ELR (cell line): ENCODE measurements at regions not wholly inside any gene's neighbourhood (a gene's known extent, or its start where the extent isn't known, plus 50 kb on each side); places are given as distances from the start of the nearest gene placed in this dataset.
A peak's percentile ranks its signal among the peaks of the same experiment; 100 is the strongest.
"Not testable (repeated sequence)": the region's sequence is repeated elsewhere in the genome, so short reads cannot be mapped to it uniquely, and the experiment has no call there.

Source experiments
- DNase-seq: peaks from one replicate; pipeline ENCODE4 v3.0.0-alpha.2; 2015; ENCODE audit warnings: low read depth

DNA sequence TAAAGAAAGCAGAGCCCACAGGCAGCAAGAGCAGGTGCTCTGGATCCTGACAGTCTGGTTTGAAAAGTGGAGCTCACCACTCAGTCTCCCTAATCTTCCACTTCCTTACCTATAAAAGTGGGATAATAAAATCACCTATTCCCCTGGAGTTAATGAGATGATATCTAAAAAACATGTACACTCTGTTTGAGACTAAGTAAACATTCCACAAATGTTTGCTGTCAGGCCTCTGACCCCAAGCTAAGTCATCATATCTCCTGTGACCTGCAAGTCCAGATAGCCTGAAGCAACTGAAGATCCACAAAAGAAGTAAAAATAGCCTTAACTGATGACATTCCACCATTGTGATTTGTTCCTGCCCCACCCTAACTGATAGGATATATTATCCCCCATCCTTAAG, 1324.5 kb downstream of the XPNPEP1 start:
- peak; percentile 82 for DNase-seq

DNA sequence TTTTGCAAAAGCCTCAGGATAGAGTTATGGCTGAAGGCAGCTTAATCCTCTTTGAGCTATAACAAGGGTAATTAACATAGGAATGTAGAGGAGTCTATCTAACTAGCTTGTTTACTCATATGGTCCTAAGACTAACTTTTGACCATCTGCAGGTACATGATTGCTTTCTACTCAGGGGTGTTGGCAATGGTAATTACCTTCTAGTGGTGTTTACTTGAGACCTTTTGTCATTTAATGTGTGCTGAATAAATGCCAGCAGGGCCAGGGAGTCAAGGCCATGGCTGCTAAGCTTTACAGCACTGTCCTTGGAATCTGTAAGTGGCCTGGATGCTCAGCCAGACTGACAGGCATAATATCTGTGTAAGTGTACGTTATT, 1325.0 kb downstream of the XPNPEP1 start:
- DNase-seq = no peak

DNA sequence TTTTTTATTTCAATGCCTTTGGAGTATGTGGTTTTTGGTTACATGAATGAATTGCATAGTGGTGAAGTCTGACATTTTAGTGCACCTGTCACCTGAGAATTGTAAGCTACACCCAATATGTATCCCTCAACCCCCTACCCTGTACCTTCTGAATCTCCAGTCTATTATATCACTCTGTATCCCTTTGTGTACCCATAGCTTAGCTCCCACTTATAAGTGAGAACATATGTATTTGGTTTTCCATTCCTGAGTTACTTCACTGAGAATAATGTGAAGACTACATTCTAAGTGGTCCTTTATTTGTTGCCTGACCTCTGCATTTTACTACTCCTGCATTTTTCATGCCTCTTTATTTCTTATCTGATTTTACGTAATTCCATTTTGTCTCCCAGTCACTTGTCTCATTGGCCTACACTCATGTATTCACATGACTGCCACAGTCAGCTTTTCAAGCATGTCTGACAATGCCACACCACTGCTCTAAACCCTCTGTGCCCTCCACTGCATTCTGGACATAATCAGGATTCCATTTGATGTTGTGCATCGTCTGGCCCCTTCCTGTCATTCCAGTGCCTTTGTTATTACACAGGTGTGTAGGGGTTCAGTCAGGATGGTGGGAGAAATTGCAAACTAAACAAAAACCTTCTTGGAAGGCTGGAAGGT, 1325.5 kb downstream of the XPNPEP1 start:
- DNase-seq = peak; percentile 58

DNA sequence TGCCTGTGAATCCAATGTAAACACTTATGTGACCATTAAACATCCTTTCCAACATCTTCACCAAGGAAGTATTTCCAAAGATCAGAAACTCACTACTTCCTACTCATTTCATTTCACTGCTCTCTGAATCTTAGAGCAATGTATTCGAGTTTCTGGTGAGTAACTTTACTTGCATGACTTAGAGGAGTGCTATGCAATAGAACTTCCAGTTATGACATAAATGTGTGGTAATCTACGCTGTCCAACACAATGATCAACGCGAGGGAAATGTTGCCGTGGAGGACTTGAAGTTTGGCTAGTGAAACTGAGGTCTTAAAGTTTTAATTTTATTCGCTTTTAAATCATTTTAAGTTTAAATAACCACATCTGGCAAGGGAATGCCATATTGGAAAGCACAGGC, 1326.3 kb downstream of the XPNPEP1 start:
- peak; percentile 91 for DNase-seq

DNA sequence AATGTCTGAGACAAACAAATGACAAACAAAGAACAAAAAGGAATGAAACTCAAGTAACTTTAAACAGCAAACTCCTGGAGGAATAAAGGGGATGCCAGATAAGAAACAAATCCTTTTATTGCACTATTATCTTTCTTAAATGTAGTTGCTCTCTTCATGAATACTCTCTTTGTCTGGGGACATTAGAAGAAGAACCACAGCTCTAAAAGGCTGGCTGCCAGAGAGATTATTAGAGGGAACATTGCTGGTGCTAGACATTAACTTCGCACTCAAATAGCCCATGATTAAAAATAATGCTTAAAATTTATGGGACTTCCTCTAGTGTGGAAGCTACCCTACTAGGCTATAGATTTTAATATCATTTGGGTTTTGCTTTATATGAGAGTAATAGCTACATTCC, 1330.4 kb downstream of the XPNPEP1 start:
- no peak for DNase-seq

DNA sequence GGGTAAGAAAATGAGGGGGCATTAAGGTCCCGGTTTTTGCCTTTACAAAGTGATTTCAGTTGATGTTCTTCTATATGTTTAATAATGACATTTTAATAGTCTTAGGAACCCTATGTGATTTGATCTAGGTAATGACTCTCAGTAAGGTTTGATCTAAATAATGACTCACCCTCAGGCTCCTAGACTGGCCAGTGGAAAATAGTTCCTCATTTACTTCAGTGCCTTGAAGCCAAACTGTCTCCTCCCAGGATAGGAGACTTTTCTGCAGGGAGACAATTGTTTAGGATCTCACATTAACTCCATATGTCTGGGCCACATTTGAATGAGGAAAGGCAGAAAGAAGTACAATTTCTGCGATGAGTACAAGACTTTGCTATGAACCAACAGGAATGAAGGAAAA, 1331.9 kb downstream of the XPNPEP1 start:
- peak; percentile 66 for DNase-seq

DNA sequence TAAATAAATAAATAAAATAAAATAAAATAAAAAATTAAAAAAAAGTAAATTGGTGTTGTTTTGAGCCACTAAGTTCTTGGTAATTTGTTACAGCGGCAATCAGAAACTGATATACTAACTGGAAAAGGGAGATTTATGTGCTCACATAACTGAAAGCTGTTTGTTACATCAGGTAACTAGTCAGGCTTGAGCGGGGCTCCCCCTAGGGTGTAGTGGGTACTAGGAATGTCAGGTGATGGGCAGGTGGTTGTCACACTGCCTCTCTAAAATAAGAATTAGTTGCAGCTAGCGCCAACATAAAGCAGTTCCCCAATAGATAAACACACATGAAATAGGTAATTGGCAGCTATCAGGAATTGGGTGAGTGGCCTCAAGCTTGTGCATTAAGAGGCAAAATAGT, 1336.9 kb downstream of the XPNPEP1 start:
- no peak for DNase-seq

DNA sequence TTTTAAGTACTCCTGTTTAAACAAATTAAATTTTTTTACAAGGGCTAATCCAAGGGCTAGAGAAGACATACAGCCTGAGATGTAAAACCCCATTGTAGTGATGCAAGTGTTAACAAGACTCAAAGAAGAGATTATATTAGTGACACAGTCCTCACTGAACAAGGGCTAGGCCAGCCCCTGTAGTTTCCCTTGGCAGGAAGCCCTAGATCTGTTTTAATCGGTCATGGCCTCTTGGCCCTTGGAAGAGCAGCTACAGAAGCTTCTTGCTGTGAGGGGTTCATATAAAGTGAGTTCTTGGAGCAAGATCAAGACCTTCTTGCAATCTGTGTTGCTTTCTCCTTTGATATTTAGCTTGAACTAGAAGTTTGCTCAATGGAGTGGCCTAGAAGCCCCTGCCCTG, 1339.4 kb downstream of the XPNPEP1 start:
- no peak for DNase-seq

DNA sequence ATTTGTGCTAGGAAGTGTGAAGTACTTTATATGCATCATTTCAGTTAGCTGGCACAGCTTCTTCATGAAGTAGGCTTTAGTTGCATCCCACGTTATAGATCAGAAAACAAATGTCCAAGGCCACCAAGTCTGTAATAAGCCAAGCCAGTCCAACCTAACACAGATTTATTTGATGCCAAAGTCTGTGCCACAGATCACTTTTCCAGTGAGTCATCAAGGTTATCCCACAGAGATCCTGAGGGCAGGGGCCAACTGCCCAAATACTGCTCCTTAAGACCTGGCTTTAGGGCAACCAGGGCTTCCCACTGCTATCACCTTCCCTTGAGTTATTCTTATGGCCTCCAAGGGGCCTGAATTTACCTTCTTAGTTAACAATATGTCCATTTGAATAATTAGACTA, 1340.4 kb downstream of the XPNPEP1 start:
- peak; percentile 37 for DNase-seq

DNA sequence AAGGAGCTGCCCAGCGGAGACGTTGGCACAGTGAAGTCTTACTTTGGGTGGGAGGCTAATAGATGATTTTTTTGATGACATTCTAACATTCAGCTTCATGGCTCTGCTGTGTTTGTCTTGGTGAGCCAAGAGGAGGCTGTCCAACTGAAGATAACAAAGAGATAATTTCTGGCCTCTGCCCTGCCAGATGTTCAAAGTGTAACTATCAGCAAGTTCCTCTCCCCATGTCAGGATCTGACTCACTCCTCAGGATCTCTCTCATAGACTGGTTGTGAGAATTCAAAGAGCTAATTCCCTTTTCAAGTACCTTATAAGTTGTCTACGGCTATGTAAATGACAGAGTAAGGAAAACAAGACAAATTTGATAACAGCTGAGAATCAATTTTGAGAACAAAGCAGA, 1340.9 kb downstream of the XPNPEP1 start:
- peak; percentile 81 for DNase-seq

DNA sequence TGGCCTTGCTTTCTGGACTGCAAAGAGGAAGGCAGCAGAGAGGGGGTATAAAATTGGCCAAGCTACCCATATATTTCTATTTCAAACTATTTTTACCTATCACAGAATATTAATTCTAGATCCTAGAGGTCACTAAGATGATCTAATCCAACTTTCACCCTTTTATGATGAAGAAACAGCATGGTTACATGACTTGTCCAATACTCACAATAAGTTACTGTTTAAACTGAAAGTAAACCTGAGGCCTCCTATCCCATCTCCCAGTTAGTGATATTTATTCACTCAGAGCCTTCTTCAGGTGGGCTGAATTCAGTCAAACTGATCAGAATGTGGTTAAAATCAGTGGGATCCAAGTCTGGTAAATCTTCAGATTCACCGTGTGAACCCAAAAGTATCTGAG, 1345.1 kb downstream of the XPNPEP1 start:
- DNase-seq = peak; percentile 25

DNA sequence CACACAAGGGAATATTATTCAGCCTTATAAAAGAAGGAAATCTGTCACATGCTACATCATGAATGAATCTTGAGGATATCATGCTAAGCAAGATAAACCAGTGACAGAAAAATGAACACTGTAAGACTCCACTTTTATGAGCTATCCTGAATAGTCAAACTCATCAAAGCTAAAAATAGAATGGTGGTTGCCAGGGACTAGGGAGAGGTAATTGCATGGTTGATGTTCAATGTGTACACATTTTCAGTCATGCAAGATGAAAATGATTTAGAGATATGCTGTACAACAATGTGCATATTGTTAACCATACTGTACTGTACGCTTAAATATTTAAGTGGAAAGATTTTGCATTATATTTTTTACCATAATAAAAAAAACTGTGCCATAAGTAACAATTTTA, 1349.1 kb downstream of the XPNPEP1 start:
- DNase-seq = no peak

DNA sequence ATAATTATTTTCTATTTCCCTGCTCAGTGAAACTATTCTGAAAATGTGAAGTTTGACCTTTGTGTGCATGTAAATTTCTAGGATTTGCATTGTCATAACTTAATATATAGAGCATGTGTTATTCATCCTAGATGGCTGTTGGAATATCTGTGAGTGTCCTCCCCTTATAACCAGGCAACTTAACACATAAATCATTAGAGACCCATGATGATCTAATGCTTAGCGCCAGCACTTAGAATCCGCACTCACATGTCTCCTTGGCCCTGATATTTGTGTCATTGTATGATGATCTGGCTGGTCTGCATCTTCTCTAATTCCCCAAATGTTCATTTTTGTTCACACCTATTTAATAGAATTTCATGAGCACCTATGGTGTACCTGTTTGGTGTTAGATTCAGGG, 1354.5 kb downstream of the XPNPEP1 start:
- DNase-seq = peak; percentile 30

DNA sequence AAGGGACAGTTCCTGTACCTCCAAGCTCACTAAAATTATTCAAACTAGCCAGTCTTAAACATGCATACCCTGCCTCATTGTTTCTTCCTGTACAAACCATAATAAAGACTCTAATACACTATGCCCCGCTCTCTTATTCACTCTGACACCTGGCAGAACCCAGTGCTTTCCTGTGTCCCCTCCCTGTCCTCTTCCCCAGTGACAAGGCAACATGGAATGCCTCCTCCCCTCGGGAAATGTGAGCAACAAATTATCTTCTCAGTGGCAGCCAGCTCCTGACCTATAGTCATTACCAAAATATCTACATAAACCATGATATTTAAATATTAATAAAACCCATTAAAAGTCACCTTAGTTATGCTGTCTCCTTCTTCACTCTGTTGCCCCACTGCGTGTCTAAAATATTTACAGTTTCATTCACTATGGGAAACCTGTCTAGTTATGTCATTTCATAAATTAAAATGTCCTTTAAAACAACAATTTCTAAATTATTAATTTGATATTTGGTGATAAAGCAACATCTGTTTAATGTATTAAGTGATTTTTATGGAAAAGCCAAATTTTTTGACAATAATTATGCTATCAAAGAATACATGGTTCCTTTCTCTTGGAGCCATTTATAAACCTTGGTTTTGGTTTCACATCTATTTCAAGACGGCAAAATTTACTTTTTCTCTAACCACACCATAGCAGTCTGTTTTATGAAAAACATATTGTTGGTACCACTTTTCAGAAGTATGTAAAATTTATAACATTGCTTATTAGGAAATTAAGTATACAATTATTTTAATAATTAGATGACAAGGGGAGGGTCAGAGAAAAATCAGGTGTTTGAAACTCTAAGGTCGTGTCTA, 1355.2 kb downstream of the XPNPEP1 start:
- peak; percentile 60 for DNase-seq

DNA sequence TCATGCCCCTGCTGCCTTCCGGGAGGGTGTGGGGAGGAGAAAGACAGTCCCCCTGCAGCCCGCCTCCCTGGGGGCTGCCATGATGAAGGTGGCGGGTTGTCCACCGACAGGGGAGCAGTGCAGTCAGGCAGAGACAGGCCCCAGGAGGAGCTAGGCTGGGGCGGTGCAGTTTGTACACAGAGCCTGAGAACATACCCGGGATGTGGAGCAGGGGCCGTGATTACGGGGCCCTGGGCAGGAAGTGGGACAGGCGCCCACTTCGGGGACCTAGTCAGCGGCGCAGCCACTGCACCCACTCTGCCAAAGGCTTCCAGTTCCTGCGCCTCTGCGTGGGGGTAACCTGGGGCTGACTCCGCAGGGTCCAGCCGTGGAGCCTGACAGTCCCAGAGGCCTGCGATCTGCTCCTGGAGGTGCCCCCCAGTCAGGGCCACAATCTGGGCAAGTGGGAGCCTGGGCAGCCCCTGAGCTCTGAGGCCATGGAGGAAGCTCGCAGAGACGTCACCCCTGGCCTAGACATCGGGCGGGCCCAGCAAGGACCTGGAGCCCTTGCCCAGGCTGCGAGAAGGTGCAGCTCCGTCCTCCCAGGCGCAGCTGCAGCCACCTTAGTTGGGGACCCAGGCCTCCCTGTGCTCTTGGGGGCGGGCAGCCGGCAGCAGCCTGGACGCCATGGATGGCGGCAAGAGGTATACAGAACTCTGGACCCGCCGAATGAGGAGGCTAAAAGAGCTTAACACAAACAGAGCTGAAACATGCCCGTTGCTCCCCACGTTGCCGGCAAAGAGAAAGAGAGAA, 1356.8 kb downstream of the XPNPEP1 start:
- no peak for DNase-seq

DNA sequence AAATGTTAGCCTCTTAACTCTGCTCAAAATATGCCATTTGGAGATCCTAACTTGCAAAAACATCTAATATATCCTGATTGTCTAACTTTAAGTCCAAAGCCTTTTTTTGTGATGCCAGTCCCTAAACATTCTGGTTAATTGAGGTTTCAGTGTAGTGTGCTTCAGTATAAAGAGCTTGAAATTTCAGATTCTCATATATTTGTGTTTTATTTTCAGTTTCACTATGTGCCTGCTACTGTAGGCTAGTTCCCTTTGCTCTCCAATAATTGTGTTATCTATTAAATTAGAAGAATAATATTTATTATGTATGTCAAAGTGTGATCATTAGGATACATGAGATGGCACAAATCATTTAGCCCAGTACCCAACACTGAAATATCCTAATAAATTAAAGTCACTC, 1361.2 kb downstream of the XPNPEP1 start:
- no peak for DNase-seq

DNA sequence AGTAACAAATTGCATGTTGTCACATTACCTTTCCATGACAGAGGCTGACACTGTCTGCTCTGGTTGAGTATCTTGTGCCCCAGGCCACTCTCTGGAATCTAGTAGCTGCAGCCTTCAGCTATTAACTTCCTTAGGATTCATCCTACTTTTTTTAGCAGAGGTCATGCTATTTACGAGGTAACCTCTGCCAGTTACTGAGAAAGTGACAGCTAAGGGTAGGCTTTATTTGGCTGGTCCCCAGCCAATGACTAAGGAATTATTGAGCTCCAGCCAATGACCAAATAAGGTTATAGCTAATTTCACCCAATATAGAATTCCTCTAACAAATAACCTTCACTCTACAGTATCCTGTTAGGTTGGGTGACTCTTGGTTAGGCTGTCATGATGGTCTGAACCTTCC, 1361.7 kb downstream of the XPNPEP1 start:
- DNase-seq = peak; percentile 72

DNA sequence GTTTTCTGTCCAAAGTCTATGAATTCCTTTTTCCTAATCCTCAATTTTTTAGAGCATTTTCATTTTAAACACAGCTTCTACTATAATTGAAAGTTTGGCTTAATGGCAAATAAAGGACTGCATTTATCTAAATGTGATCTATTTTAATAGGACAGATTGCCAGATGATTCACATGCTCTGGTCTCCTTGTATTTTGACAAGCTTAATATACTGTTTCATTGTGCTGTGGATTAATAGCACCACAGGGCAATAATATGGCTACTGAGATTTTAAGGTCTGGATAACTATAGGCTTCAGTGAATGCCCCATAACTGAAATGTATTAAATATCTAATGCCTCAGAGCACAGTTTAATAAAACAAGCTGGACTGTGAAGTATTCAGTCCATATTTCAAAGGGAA, 1362.8 kb downstream of the XPNPEP1 start:
- no peak for DNase-seq

DNA sequence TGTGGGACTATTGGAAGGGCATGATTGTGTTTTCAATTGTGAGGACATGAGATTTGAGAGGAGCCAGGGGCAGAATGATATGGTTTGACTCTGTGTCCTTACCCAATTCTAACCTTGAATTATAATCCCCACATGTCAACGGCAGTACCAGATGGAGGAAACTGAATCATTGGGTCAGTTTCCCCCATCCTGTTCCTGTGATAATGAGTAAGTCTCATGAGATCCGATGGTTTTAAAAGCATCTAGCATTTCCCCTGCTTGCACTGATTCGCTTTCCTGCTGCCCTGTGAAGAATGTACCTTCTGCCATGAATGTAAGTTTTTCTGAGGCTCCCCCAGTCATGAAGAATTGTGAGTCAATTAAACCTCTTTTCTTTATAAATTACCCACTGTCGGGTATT, 1367.1 kb downstream of the XPNPEP1 start:
- peak; percentile 79 for DNase-seq

DNA sequence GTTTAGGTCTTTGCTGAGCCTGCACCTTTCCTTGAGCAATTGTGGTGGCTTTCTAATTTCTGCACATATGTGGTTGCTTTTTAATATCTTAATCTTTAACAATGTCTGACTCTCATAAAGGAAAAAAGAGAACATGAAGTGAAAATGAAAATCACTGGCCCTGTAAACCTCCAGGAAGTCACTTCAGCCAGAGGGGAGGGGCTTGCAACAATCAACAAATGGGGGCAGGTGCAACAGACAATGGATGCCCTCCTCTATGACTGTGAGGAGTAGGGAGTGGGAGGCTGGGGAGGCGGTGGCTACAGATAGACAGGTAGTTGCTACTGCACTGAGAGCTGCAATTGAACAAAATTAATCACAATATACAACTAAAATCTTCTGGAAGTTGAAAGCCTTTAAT, 1377.4 kb downstream of the XPNPEP1 start:
- no peak for DNase-seq

DNA sequence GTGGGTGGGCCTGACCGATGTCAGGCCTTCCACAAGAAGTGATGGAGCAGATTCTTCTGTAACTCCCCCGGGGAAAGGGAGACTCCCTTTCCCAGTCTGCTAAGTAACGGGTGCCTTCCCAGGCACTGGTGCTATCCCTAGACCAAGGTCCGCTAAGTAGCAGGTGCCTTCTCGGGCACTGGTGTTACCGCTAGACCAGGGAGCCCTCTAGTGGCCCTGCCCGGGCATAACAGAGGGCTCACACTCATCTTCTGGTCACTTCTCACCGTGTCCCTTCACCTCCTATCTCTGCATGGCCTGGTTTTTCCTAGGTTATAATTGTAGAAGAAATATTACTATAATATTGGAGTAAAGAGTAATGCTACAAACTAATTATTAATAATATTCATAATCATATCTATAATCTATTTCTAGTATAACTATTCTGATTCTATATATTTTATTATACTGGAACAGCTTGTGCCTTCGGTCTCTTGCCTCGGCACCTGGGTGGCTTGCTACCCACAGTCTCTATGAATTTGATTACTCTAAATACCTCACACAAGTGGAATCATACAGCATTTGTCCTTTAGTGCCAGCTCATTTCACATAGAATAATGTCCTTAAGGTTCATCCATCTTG, 1378.7 kb downstream of the XPNPEP1 start:
- peak; percentile 73 for DNase-seq

DNA sequence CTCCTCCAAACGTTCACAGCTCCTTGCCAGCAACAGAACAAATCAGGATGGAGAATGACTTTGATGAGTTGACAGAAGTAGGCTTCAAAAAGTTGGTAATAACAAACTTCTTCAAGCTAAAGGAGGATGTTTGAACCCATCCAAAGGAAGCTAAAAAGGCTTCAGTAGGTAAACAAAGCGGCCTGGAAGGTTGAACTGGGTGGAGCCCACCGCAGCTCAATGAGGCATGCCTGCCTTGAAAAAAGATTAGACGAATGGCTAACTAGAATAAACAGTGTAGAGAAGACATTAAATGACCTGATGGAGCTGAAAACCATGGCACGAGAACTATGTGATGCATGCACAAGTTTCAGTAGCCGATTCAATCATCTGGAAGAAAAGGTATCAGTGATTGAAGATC, 1369.0 kb upstream of the SORCS1 start:
- not testable (repeated sequence) for DNase-seq
